GM12873 (cell line): ENCODE measurements at regions not wholly inside any gene's neighbourhood (a gene's known extent, or its start where the extent isn't known, plus 50 kb on each side); places are given as distances from the start of the nearest gene placed in this dataset.

ENCODE experiments used
- TF ChIP-seq, protein P1 (sequence below): IDR thresholded peaks from 2 replicates; pipeline ENCODE4 v1.5.1; 2012; ENCODE audit warnings: low read depth, mild to moderate bottlenecking, moderate library complexity, low read length, control low read depth; ENCODE audit not compliant: insufficient read depth; ENCODE audit errors: missing control alignments

DNA sequence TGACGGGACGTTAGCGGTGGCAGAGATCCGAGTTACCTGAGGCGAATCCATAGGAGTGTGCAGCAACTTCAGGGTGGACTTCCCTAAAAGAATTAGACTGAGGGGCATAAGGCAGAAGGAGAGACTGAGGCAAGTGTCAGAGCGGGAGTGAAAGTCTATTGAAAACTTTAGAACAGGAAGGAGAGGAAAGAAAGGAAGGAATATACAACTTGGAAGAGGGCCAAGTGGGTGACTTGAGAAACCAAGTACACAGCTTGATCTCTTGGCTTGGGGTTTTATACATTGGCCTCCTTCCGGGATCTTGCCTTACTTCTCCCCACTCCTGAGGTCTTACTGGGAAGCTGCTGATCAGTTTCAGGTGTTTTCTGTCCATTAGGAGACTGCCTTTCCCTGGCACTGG, 84.9 kb downstream of the SNX18 start:
- TF ChIP-seq, protein P1, sequence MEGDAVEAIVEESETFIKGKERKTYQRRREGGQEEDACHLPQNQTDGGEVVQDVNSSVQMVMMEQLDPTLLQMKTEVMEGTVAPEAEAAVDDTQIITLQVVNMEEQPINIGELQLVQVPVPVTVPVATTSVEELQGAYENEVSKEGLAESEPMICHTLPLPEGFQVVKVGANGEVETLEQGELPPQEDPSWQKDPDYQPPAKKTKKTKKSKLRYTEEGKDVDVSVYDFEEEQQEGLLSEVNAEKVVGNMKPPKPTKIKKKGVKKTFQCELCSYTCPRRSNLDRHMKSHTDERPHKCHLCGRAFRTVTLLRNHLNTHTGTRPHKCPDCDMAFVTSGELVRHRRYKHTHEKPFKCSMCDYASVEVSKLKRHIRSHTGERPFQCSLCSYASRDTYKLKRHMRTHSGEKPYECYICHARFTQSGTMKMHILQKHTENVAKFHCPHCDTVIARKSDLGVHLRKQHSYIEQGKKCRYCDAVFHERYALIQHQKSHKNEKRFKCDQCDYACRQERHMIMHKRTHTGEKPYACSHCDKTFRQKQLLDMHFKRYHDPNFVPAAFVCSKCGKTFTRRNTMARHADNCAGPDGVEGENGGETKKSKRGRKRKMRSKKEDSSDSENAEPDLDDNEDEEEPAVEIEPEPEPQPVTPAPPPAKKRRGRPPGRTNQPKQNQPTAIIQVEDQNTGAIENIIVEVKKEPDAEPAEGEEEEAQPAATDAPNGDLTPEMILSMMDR, result no peak

GRCh38 chr5:54601411-54602230, 84.1 kb downstream of the SNX18 start:
- TF ChIP-seq, protein P1, result no peak
